ENCODE measurements at regions not wholly inside any gene's neighbourhood (a gene's known extent, or its start where the extent isn't known, plus 50 kb on each side); places are given as distances from the start of the nearest gene placed in this dataset.
"Not testable (repeated sequence)": the region's sequence is repeated elsewhere in the genome, so short reads cannot be mapped to it uniquely, and the experiment has no call there.

DNA sequence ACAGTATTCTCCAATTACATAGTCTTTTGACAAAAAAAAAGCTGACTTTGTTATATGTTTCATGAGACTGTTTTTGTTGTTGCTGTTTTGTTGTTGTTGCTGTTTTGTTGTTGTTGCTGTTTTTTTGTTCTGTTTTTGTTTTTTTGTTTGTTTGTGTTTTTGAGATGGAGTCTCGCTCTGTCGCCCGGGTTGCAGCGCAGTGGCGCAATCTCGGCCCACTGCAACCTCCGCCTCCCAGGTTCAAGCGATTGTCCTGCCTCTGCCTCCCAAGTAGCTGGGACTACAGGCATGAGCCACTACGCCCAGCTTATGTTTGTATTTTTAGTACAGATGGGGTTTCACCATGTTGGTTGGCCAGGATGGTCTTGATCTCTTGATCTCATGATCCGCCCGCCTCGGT lies 182.8 kb upstream of the NOL4 start:
- H3K4me1 ChIP-seq (ENCODE audit: control insufficient read depth, insufficient read depth, low read length); H3K9ac ChIP-seq (ENCODE audit: low read depth, low read length); H3K4me3 ChIP-seq (ENCODE audit: low read depth, low read length); H3K36me3 ChIP-seq (ENCODE audit: control insufficient read depth, insufficient read depth, low read length); H3K9me3 ChIP-seq (ENCODE audit: control insufficient read depth, insufficient read depth, low read length); H3K27me3 ChIP-seq (ENCODE audit: control insufficient read depth, insufficient read depth, low read length): not testable (repeated sequence)

DNA sequence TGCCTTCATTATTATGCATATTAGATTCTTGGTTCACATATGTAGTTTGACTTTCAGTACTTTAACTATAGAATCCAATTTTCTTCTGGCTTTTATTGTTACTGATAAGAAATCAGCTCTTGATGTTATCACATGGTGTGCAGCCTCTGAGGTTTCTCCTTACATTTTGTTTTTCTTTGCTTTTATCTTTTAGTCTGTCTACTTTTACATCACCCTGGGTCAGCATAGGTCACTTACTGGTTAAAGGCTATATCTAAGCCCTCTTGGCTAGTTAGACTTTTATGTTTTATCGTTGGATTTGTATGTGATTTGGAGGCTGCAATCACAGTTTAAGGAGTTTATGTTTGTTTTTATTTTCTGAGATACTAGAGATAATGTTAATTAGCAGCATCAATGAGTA lies 187.2 kb upstream of the NOL4 start:
- no peaks in the 10 kb centered on the region for H3K4me1 ChIP-seq (ENCODE audit: control insufficient read depth, insufficient read depth, low read length)
- H3K9ac ChIP-seq (ENCODE audit: low read depth, low read length): no peak overlapping the region
- no peaks in the 10 kb centered on the region for H3K36me3 ChIP-seq (ENCODE audit: control insufficient read depth, insufficient read depth, low read length)
- H3K9me3 ChIP-seq (ENCODE audit: control insufficient read depth, insufficient read depth, low read length): no peaks in the 10 kb centered on the region
- H3K4me3 ChIP-seq (ENCODE audit: low read depth, low read length): no peak overlapping the region
- H3K27me3 ChIP-seq (ENCODE audit: control insufficient read depth, insufficient read depth, low read length): no peaks in the 10 kb centered on the region

- Histone ChIP-seq H3K4me3 (ENCODE audit: low read depth, low read length) (no peak overlapping the region), H3K27me3 (ENCODE audit: control insufficient read depth, insufficient read depth, low read length) (no peaks in the 10 kb centered on the region), H3K9ac (ENCODE audit: low read depth, low read length) (no peak overlapping the region), H3K36me3 (ENCODE audit: control insufficient read depth, insufficient read depth, low read length) (no peaks in the 10 kb centered on the region), H3K4me1 (ENCODE audit: control insufficient read depth, insufficient read depth, low read length) (peaks cover 5% of the 10 kb centered on the region), H3K9me3 (ENCODE audit: control insufficient read depth, insufficient read depth, low read length) (no peaks in the 10 kb centered on the region)
Observed at GRCh38 chr18:34431042-34431441, 206.3 kb upstream of the NOL4 start.

DNA sequence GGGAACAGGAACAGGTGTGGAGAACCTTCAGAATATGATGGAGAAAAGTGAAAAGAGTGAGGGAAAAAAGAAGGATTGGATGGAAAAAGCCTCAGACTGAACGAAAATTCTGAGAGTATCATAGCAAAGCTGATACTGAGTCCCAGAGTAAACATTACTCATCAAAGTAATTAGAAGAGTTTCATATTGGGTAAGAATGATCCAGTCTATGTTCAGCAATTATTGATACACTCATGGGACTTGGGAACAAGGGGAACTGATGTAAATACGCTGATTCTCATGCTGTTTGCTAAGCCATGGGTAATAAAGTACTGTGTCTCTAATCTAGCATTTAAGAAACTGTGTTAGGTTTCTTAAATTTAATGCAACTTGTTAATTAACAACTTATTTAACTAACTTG lies 219.9 kb upstream of the NOL4 start:
- H3K9ac ChIP-seq (ENCODE audit: low read depth, low read length): no peak overlapping the region

DNA sequence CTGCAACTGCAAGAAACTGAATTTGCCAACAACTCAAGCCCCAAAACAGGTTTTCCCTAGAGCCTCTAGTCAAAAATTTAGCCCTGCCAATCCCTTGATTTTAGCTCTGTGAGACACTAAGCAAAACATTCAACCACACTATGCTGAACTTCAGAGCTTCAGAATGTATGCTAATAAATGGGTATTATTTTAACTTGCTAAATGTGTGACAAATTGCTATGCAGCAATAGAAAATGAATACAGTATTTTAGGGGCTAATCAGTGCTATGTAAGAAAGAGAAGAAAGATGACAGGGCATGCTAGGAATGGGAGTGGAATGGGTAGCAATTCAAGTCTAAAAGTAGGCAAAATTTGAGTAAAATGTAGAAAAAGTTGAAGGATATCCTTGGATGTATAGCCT lies 223.9 kb upstream of the NOL4 start:
- H3K36me3 ChIP-seq (ENCODE audit: control insufficient read depth, insufficient read depth, low read length): no peaks in the 10 kb centered on the region
- no peaks in the 10 kb centered on the region for H3K27me3 ChIP-seq (ENCODE audit: control insufficient read depth, insufficient read depth, low read length)
- no peaks in the 10 kb centered on the region for H3K9me3 ChIP-seq (ENCODE audit: control insufficient read depth, insufficient read depth, low read length)
- no peaks in the 10 kb centered on the region for H3K4me1 ChIP-seq (ENCODE audit: control insufficient read depth, insufficient read depth, low read length)
- no peak overlapping the region for H3K9ac ChIP-seq (ENCODE audit: low read depth, low read length)
- H3K4me3 ChIP-seq (ENCODE audit: low read depth, low read length): no peak overlapping the region

More for the DNA sequence above, 219.9 kb upstream of the NOL4 start:
- Histone ChIP-seq H3K9me3 (ENCODE audit: control insufficient read depth, insufficient read depth, low read length) (no peaks in the 10 kb centered on the region), H3K4me3 (ENCODE audit: low read depth, low read length) (no peak overlapping the region), H3K4me1 (ENCODE audit: control insufficient read depth, insufficient read depth, low read length) (no peaks in the 10 kb centered on the region), H3K27me3 (ENCODE audit: control insufficient read depth, insufficient read depth, low read length) (no peaks in the 10 kb centered on the region), H3K36me3 (ENCODE audit: control insufficient read depth, insufficient read depth, low read length) (no peaks in the 10 kb centered on the region)

GRCh38 chr18:34457761-34458160 lies 233.0 kb upstream of the NOL4 start:
- Histone ChIP-seq H3K4me1 (ENCODE audit: control insufficient read depth, insufficient read depth, low read length) (peaks cover 4% of the 10 kb centered on the region), H3K36me3 (ENCODE audit: control insufficient read depth, insufficient read depth, low read length) (no peaks in the 10 kb centered on the region), H3K9ac (ENCODE audit: low read depth, low read length) (no peak overlapping the region), H3K27me3 (ENCODE audit: control insufficient read depth, insufficient read depth, low read length) (no peaks in the 10 kb centered on the region), H3K9me3 (ENCODE audit: control insufficient read depth, insufficient read depth, low read length) (peaks cover 4% of the 10 kb centered on the region), H3K4me3 (ENCODE audit: low read depth, low read length) (no peak overlapping the region)

- Histone ChIP-seq H3K36me3 (ENCODE audit: control insufficient read depth, insufficient read depth, low read length) (no peaks in the 10 kb centered on the region), H3K9ac (ENCODE audit: low read depth, low read length) (no peak overlapping the region), H3K4me1 (ENCODE audit: control insufficient read depth, insufficient read depth, low read length) (peaks cover 4% of the 10 kb centered on the region), H3K4me3 (ENCODE audit: low read depth, low read length) (no peak overlapping the region), H3K27me3 (ENCODE audit: control insufficient read depth, insufficient read depth, low read length) (no peaks in the 10 kb centered on the region), H3K9me3 (ENCODE audit: control insufficient read depth, insufficient read depth, low read length) (peaks cover 4% of the 10 kb centered on the region)
Observed at GRCh38 chr18:34458410-34458977, 233.8 kb upstream of the NOL4 start.

DNA sequence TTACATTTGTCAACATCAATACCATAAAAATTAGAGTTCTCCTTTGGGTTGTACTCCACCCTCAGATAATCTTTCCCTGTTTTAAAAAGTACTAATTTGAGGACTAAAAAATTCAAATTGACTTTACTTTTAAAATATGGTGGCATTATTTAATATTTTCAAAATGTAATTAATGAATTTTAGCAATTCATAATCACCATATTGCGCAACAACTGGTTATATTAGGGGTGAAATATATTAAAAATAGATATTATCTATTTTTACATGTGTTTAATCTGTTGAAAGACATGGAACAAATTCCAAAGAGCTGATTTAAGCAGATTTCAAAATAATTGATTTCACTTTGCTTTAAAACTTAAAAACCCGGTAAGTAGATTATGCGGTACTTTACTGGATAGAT lies 236.6 kb upstream of the NOL4 start:
- Histone ChIP-seq H3K4me3 (ENCODE audit: low read depth, low read length) (no peak overlapping the region), H3K9ac (ENCODE audit: low read depth, low read length) (no peak overlapping the region), H3K4me1 (ENCODE audit: control insufficient read depth, insufficient read depth, low read length) (no peaks in the 10 kb centered on the region), H3K27me3 (ENCODE audit: control insufficient read depth, insufficient read depth, low read length) (no peaks in the 10 kb centered on the region), H3K9me3 (ENCODE audit: control insufficient read depth, insufficient read depth, low read length) (peaks cover 4% of the 10 kb centered on the region), H3K36me3 (ENCODE audit: control insufficient read depth, insufficient read depth, low read length) (no peaks in the 10 kb centered on the region)

- H3K9me3 ChIP-seq (ENCODE audit: control insufficient read depth, insufficient read depth, low read length): no peaks in the 10 kb centered on the region
- no peak overlapping the region for H3K4me3 ChIP-seq (ENCODE audit: low read depth, low read length)
- no peaks in the 10 kb centered on the region for H3K36me3 ChIP-seq (ENCODE audit: control insufficient read depth, insufficient read depth, low read length)
- H3K4me1 ChIP-seq (ENCODE audit: control insufficient read depth, insufficient read depth, low read length): no peaks in the 10 kb centered on the region
- no peak overlapping the region for H3K9ac ChIP-seq (ENCODE audit: low read depth, low read length)
- no peaks in the 10 kb centered on the region for H3K27me3 ChIP-seq (ENCODE audit: control insufficient read depth, insufficient read depth, low read length)
Observed at GRCh38 chr18:34467058-34467457, 242.3 kb upstream of the NOL4 start.

GRCh38 chr18:34480162-34480700 lies 229.9 kb upstream of the DTNA start:
- Histone ChIP-seq H3K36me3 (ENCODE audit: control insufficient read depth, insufficient read depth, low read length) (no peaks in the 10 kb centered on the region), H3K9ac (ENCODE audit: low read depth, low read length) (no peak overlapping the region), H3K9me3 (ENCODE audit: control insufficient read depth, insufficient read depth, low read length) (no peaks in the 10 kb centered on the region), H3K4me3 (ENCODE audit: low read depth, low read length) (no peak overlapping the region), H3K27me3 (ENCODE audit: control insufficient read depth, insufficient read depth, low read length) (no peaks in the 10 kb centered on the region), H3K4me1 (ENCODE audit: control insufficient read depth, insufficient read depth, low read length) (peaks cover 3% of the 10 kb centered on the region)

DNA sequence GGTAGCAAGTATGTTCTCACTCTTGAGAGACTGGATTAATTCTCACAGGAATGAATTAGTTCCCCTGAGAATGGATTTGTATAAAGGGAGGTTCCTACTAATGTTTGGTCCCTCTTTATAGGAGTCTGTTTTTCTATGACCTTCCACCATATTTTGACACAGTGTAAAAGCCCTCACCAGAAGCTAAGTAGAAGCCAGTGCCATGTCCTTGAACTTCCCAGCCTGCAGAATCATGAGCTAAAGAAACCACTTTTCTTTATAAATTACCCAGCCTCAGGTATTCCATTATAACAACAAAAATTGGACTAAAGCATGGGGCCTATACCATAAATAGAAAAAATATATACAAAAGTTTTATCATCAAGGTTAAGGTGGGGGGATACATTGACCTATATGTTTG lies 227.9 kb upstream of the DTNA start:
- no peak overlapping the region for H3K4me3 ChIP-seq (ENCODE audit: low read depth, low read length)
- peaks cover 3% of the 10 kb centered on the region for H3K4me1 ChIP-seq (ENCODE audit: control insufficient read depth, insufficient read depth, low read length)
- H3K9ac ChIP-seq (ENCODE audit: low read depth, low read length): no peak overlapping the region
- H3K9me3 ChIP-seq (ENCODE audit: control insufficient read depth, insufficient read depth, low read length): no peaks in the 10 kb centered on the region
- no peaks in the 10 kb centered on the region for H3K27me3 ChIP-seq (ENCODE audit: control insufficient read depth, insufficient read depth, low read length)
- H3K36me3 ChIP-seq (ENCODE audit: control insufficient read depth, insufficient read depth, low read length): no peaks in the 10 kb centered on the region

- Histone ChIP-seq H3K9ac (ENCODE audit: low read depth, low read length) (no peak overlapping the region), H3K4me1 (ENCODE audit: control insufficient read depth, insufficient read depth, low read length) (peaks cover 10% of the 10 kb centered on the region), H3K36me3 (ENCODE audit: control insufficient read depth, insufficient read depth, low read length) (no peaks in the 10 kb centered on the region), H3K4me3 (ENCODE audit: low read depth, low read length) (no peak overlapping the region), H3K27me3 (ENCODE audit: control insufficient read depth, insufficient read depth, low read length) (no peaks in the 10 kb centered on the region), H3K9me3 (ENCODE audit: control insufficient read depth, insufficient read depth, low read length) (no peaks in the 10 kb centered on the region)
Observed at GRCh38 chr18:34483198-34483597, 226.9 kb upstream of the DTNA start.

Data from iPS-15b (cell line).